ENCODE measurements at regions not wholly inside any gene's neighbourhood (a gene's known extent, or its start where the extent isn't known, plus 50 kb on each side); places are given as distances from the start of the nearest gene placed in this dataset.

DNA sequence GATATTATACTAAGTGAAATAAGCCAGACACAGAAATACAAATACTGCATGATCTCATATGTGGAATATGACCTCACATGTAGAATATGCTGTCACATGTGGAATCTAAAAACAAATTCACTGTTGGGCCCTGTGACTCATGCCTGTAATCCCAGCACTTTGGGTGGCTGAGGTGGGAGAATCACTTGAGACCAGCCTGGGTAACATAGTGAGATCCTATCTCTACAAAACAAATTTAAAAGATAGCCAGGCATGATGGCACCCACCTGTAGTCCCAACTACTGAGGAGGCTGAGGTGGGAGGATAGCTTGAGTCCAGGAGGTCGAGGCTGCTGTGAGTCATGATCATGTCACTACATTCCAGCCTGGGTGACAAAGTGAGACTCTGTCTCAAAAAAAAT lies 160.3 kb downstream of the PTEN start:
- TF ChIP-seq, protein P1, sequence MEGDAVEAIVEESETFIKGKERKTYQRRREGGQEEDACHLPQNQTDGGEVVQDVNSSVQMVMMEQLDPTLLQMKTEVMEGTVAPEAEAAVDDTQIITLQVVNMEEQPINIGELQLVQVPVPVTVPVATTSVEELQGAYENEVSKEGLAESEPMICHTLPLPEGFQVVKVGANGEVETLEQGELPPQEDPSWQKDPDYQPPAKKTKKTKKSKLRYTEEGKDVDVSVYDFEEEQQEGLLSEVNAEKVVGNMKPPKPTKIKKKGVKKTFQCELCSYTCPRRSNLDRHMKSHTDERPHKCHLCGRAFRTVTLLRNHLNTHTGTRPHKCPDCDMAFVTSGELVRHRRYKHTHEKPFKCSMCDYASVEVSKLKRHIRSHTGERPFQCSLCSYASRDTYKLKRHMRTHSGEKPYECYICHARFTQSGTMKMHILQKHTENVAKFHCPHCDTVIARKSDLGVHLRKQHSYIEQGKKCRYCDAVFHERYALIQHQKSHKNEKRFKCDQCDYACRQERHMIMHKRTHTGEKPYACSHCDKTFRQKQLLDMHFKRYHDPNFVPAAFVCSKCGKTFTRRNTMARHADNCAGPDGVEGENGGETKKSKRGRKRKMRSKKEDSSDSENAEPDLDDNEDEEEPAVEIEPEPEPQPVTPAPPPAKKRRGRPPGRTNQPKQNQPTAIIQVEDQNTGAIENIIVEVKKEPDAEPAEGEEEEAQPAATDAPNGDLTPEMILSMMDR (IDR thresholded peaks at IDR 0.05): no peak
- TF ChIP-seq POLR2A (IDR thresholded peaks at IDR 0.05): no peak
- no peak for TF ChIP-seq POLR2AphosphoS5 (IDR thresholded peaks at IDR 0.05)
- TF ChIP-seq EP300 (IDR thresholded peaks at IDR 0.05): no peak
- no peaks in the 10 kb centered on the region for H3K9me3 ChIP-seq
- ATAC-seq (ENCODE audit: low FRiP score in 2 of 2) (no peak), DNase-seq (no peak)
- WGBS, 2 donors: 77 to 94% methylated on average over 1 of the region's 1 CpG
- no peak overlapping the region for H3K27ac ChIP-seq
- H3K4me3 ChIP-seq: no peak overlapping the region
- no peaks in the 10 kb centered on the region for H3K4me1 ChIP-seq
- no peaks in the 10 kb centered on the region for H3K27me3 ChIP-seq
- no peaks in the 10 kb centered on the region for H3K36me3 ChIP-seq

DNA sequence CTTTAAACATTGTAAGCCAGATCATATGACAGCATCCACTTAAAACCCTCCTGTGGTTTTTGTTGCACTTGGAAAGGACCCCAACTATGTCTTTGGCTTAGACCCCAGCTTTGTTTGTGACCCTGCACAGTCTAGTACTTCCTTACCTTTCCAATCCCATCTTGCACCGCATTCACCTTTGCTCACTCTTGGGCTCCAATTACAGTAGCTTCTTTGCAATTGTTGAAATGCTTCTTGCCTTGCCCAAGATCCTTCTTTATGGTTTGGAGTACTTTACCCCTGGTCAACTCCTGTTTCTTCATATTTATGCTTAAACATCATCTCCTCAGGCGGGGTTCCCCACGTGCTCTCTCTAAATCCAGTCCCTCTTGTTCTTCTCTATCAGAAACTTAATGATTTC lies 162.6 kb downstream of the PTEN start:
- 62 to 84% methylated on average over 3 of the region's 3 CpGs for WGBS, 2 donors
- TF ChIP-seq POLR2AphosphoS5 (IDR thresholded peaks at IDR 0.05) (no peak), POLR2A (IDR thresholded peaks at IDR 0.05) (no peak), EP300 (IDR thresholded peaks at IDR 0.05) (no peak)
- TF ChIP-seq, protein P1 (IDR thresholded peaks at IDR 0.05): no peak
- H3K36me3 ChIP-seq: no peaks in the 10 kb centered on the region
- peak overlapping the region in 1 of 4 donors; percentile 51 for H3K27ac ChIP-seq
- no peaks in the 10 kb centered on the region for H3K27me3 ChIP-seq
- H3K4me3 ChIP-seq: no peak overlapping the region
- no peaks in the 10 kb centered on the region for H3K4me1 ChIP-seq
- no peaks in the 10 kb centered on the region for H3K9me3 ChIP-seq
- ATAC-seq (ENCODE audit: low FRiP score in 2 of 2): no peak
- DNase-seq: no peak

DNA sequence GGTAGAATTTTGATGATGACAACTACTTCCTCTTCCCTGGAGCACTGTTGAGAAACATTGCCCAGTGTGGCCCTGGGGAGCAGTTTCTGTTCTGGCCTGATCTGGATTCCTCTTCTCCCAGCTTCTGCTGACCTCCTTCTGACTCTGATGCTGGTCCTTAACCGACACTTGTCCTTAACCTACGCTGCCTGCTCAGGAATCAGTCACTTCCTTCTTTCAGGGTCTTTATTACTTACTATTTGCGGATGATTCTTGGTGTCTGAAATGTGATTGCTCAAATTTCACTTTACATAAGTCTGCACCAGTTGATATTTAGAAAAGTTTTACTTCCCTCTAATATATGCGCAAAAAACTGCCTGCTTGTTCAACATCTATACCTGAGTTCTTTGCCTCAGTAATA lies 164.1 kb downstream of the PTEN start:
- ATAC-seq (ENCODE audit: low FRiP score in 2 of 2) (peak; percentile 76 to 89), DNase-seq (peak in 1 of 2 donors; percentile 64)
- 60 to 73% methylated on average over 4 of the region's 4 CpGs for WGBS, 2 donors
- Histone ChIP-seq H3K36me3 (no peaks in the 10 kb centered on the region), H3K4me1 (no peaks in the 10 kb centered on the region), H3K4me3 (no peak overlapping the region), H3K9me3 (no peaks in the 10 kb centered on the region), H3K27me3 (no peaks in the 10 kb centered on the region), H3K27ac (peak overlapping the region in 2 of 4 donors; percentile 34 to 51)
- TF ChIP-seq POLR2AphosphoS5 (IDR thresholded peaks at IDR 0.05): peak in 1 of 2 donors; percentile 6
- TF ChIP-seq POLR2A (IDR thresholded peaks at IDR 0.05): no peak

DNA sequence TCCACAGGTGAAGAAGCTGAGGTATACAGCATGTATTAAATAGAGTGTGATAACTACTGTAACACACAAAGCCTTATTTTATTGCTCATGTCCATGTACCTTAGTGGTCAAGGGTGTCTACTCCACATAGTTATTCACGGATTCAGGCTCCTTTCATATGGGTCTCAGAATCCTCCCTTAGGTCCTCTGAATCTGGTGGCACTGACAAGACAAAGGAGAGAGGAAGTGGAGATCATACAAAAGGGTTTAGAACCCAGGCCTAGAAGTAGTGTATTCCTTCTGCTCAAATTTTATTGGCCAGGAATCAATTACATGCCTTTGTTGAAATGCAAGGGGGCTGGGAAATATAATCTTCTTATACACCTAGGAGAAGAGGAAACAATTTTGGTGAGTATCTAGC lies 164.6 kb downstream of the PTEN start:
- WGBS, 2 donors: 90 to 94% methylated on average over 1 of the region's 1 CpG
- Histone ChIP-seq H3K27ac (peak overlapping the region in 2 of 4 donors; percentile 34 to 51), H3K9me3 (no peaks in the 10 kb centered on the region), H3K36me3 (no peaks in the 10 kb centered on the region), H3K4me3 (no peak overlapping the region), H3K27me3 (no peaks in the 10 kb centered on the region), H3K4me1 (no peaks in the 10 kb centered on the region)
- ATAC-seq (ENCODE audit: low FRiP score in 2 of 2): no peak
- DNase-seq: no peak
- TF ChIP-seq, protein P1 (IDR thresholded peaks at IDR 0.05): no peak
- TF ChIP-seq POLR2A (IDR thresholded peaks at IDR 0.05): no peak
- no peak for TF ChIP-seq EP300 (IDR thresholded peaks at IDR 0.05)
- no peak for TF ChIP-seq POLR2AphosphoS5 (IDR thresholded peaks at IDR 0.05)

DNA sequence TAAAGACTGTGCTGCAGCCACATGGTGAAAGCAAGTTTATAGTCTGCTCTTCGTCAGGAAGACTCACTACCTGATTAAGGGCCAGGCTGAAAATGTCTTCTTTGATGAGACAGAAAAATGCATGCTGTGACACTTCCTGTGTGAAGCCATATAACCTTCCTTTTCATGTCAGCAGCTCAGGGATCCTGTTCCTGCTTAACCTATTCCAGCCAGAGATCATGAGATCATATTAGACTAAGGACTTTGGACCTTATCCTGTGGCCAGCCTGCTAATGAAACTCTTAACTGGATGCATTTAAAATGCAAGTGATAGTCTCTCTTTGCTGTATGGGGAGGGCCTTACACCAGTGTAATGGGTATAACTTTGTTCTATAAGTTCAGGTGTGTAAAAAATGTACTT lies 165.2 kb downstream of the PTEN start:
- no peaks in the 10 kb centered on the region for H3K27me3 ChIP-seq
- no peak for DNase-seq
- WGBS, 2 donors: 82 to 85% methylated on average over 1 of the region's 1 CpG
- H3K36me3 ChIP-seq: no peaks in the 10 kb centered on the region
- H3K9me3 ChIP-seq: no peaks in the 10 kb centered on the region
- H3K4me1 ChIP-seq: no peaks in the 10 kb centered on the region
- no peak for TF ChIP-seq EP300 (IDR thresholded peaks at IDR 0.05)
- TF ChIP-seq POLR2A (IDR thresholded peaks at IDR 0.05): no peak
- TF ChIP-seq, protein P1 (IDR thresholded peaks at IDR 0.05): no peak
- no peak for TF ChIP-seq POLR2AphosphoS5 (IDR thresholded peaks at IDR 0.05)
- H3K27ac ChIP-seq: no peak overlapping the region
- ATAC-seq (ENCODE audit: low FRiP score in 2 of 2): no peak
- no peak overlapping the region for H3K4me3 ChIP-seq
